C4-2B (cell line): ENCODE measurements at regions not wholly inside any gene's neighbourhood (a gene's known extent, or its start where the extent isn't known, plus 50 kb on each side); places are given as distances from the start of the nearest gene placed in this dataset.

Experiments
- CTCF ChIP-seq: fragments of 450-650 bp; conservative IDR thresholded peaks from 2 replicates; pipeline ENCODE4 v1.5.1; 2017; ENCODE audit warnings: mild to moderate bottlenecking
- ZFX ChIP-seq: fragments of 450-650 bp; IDR thresholded peaks from 2 replicates; pipeline ENCODE4 v1.6.1; 2017

GRCh38 chr11:82233201-82233600 is 500.5 kb downstream of the FAM181B start:
- TF ChIP-seq CTCF (no peak), ZFX (no peak)
